Stimulated activated CD8-positive, alpha-beta memory T cell treated with anti-CD3 and anti-CD28 coated beads, Interleukin-4, amount 100 ng/mL, for 48 hours (primary cell): ENCODE measurements at regions not wholly inside any gene's neighbourhood (a gene's known extent, or its start where the extent isn't known, plus 50 kb on each side); places are given as distances from the start of the nearest gene placed in this dataset.

Experiments
- DNase-seq: peaks from one replicate; pipeline ENCODE4 v3.0.0-alpha.2; 2020

DNA sequence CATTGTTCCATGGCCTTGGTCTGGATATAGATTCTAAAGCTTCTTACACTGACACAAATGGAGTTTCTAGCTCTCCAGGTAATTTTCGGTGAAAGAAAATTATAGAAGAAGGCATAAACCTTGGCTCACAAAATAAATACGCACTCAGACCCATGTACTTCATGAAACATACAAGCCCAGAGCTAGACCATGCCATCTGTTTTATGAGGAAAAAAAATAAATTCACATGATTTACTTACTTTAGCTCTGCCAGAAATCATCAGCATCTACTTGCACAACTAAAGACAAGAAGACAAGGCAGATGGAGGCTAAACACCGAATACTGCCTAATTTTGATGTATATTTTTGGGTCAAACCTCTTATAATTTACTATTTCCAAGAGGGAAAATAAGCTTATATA, 197.4 kb upstream of the KLF14 start:
- no peak for DNase-seq

DNA sequence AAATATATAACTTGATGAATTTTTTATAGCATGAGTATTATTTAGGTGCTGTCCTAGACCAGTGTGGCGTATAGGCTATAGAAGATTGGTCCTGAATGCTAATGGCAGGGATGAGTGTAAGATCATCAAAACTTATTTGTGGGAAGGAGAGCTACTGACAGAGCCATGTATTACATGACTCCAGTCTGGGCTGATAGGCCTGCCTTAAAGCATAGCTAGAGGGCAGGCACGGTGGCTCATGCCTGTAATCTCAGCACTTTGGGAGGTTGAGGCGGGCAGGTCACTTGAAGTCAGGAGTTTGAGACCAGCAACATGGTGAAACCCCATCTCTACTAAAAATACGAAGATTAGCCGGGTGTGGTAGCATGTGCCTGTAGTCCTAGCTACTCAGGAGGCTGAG, 198.1 kb upstream of the KLF14 start:
- no peak for DNase-seq

DNA sequence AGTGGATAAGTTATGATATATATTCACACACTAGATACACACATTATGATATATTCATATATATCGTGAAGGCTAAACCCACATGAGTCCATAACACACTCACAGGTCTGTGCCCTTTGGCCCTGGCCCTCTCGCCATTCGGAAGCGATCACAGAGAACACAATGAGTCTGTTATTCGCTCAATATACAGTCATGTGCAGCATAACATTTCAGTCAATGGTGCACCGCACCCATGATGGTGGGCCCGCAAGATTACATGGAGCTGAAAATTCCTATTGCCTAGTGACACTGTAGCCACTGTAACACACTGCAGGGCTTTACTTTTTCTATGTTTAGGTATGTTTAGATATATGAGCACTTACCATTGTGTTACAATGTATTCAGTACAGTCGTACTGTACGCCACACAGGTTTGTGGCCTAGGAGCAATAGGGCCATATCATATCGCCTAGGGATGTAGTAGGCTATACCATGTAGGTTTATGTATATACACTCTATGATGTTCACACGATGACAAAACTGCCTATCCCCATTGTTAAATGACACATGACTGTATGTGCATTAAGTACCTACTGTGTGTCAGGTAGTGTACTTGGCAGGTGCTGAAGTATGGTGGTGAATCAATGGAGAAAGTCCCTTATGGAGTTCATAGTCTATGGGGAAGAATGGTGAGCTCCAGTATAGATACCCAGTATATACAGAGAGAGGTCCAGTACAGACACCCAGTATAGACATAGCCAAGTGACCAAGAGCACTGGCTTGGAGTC, 198.8 kb upstream of the KLF14 start:
- DNase-seq: no peak

DNA sequence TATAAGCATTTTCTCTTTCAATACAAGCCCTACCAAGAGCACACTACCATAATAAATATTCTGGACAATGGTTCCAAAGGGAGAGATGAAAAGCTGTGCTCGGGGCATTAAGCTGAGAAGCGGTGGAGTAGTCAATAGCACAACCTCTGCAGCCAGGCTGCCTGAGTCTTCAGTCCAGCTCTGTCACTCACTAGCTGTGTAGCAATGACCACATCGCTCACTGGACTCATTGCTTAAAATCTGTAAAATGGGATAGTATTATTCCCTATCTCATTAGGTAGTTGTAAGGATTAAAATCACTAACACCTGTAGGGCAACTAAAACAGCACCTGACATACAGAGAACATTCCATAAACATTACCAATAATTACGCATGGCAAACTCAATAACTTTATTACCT, 199.9 kb upstream of the KLF14 start:
- DNase-seq: no peak

DNA sequence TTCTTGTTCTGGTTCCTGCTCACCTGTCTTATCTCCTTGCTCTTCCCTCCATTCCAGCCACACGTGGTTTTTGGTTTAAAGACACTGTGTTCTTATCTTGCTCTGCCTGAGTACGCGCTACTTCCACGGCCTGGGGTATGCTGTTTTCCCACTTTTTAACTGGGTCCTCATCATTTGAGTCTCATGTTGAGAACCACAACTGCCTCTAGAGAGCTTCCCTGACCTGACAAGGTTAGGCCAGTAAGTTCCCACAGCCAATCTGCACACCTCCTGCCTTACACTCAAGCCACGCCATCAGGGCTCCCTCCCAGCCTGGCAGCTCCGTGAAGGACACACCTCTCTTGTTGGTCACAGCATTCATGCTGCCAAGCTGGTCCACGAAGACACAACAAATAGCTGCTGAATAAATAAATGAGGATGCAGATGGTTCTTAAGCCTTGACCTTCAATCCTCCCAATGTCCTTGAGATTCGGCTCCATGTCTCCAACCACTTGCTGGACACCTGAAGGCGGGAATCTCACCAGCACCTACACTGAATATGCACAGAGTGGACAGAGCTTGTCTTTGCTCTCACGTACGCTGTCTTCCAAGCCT, 201.7 kb upstream of the KLF14 start:
- DNase-seq: no peak

DNA sequence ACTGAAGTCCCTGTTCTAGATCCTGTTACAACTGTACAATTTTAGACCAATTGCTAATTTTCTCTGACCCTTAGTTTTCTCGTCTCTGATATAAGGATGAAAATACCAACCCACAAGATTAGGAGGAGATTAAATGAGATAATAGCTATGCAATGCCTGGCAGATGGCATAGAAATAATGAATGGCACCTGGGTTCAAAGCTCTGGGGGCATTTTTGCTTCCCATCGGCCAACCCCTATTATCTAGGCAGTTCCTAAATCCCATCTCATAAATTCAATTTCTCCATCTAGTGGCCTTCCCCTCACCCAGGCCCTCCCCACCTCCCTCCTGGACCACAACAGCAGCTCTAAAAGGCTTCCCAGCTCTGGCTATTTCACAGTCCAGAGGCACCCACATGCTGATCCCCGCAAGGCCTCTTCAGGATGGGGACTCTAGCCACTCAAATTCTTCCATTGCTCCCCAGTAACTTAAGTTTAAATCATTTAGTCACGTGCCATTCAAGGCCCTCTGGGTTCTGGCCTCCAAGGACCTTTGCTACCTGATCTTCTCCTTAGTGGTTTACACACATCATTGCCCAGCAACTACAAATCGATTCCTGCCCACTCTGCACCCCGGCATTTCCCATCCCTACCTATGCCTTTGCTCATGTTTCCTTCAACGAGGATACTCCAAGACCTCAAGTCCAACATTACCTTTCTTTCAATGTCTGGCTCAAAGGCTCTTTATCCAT, 202.4 kb upstream of the KLF14 start:
- no peak for DNase-seq

DNA sequence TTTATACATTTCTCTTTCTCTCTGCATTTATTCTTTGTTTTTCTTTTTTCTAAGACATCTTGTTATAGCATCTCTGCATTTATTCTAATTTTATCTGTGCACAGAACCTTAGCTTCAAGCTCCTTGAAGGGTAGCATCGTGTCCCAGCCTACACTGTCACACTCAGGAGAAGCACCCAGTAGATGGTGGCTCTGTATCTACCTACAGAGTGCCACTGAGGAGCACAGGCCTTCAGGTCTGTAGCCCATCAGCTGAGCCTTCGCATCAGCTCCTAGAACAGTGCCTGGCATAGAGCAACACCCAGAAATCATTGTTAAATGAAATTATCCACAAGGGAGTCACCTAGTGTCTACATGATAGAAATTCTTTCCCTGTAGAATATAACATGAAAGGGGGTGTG, 203.0 kb upstream of the KLF14 start:
- no peak for DNase-seq

DNA sequence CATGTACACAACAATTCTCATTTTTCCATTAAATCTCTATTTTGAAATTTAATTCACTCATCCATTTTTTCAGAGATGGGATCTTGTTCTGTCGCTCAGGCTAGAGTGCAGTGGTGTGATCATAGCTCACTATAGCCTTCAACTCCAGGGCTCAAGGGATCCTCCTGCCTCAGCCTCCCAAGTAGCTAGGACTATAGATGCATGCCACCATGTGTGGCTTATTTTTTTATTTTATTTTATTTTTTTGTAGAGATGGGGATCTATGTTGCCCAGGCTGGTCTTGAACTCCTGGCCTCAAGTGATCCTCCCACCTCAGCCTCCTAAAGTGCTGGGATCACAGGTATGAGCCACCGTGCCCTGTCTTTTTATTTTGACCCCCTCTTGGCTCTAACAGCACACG, 203.8 kb upstream of the KLF14 start:
- DNase-seq: no peak

DNA sequence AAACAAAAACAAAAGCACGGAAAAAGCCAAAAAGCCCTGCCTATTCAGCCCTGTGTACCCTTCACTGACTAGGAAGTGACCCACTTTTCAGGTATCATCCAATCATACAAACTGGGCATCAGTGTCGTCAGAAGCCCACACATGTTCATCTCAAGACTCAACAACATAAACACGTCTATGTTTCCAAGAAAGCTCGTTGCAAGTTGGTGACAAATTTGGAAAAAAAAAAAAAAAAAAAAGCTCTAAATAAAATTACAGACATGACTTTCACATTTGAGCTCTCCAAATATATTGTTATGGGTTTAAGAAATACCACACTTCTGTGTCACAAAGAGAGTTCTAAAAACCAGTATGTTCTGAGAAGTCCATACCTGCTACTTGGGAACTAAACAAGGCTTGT, 204.7 kb upstream of the KLF14 start:
- no peak for DNase-seq

DNA sequence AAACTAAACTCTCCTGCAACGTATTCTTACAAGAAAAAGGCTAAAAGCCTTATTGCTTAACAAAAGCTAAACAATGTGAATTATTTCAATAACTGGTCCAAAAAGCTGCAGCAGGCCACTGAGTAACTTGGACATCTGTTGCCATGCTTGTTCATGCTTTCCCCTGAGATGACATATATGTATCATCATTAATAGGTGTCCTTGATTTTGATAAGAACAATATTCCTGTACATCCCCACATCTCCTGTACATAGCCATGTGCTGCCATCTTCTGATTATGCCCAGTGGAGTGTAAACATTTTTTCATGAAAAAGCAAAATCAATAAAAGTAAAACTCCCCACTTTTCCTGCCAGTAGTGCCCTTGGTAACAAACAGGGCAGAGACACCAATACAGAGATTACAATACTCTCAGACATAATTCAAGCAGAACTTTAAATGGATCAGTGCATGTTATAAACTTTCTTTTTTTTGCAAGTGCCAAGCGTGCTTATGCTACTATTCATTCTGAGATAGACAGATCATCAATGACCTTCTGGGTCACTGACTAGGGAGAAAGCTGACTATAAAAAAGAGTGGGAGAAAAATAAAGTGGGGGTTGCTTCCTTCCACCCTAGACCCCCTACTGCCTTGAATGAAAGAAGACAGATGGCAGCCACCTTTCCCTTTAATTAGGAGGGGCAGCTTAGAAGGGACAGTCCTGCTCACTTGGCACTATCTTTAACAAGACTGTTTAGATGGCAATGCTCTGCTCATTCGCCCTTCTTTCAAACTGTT, 205.5 kb upstream of the KLF14 start:
- no peak for DNase-seq

DNA sequence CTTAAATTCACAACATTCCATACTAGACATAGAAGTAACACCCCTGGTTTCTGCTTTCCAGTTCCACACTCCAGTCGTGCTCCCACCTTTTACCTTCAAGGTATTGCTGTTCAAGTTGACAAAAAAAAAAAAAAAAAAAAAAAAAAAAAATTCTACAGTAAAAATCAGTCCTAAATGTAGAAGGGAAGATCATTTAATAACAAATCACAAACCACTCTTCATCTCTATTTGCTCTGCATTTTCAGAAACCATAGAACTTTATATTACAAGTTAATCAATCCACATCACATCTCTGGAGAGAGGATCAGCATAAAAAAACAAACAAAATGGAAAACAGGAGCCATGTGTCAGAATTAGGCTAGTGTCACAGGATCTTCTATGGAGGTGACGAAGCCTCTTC, 206.3 kb upstream of the KLF14 start:
- no peak for DNase-seq

DNA sequence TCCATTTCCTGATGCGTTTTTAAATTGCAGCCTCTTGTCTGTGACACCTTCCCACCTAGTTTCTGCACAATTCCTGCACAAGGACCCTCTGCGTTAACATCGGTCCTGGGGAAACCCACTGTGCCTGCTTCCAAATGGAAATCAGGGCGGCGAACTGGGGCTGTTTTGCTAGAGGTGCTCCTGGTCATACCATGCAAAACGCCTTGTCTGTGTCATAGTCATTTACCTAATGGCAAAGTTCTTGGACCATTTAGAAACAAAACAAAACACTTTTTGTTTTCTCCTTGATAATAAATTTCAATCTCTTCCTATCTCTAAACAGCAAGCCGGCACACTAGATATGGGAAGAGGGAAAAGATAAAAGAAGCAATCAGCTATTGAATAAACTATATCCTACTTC, 206.9 kb upstream of the KLF14 start:
- DNase-seq: no peak

DNA sequence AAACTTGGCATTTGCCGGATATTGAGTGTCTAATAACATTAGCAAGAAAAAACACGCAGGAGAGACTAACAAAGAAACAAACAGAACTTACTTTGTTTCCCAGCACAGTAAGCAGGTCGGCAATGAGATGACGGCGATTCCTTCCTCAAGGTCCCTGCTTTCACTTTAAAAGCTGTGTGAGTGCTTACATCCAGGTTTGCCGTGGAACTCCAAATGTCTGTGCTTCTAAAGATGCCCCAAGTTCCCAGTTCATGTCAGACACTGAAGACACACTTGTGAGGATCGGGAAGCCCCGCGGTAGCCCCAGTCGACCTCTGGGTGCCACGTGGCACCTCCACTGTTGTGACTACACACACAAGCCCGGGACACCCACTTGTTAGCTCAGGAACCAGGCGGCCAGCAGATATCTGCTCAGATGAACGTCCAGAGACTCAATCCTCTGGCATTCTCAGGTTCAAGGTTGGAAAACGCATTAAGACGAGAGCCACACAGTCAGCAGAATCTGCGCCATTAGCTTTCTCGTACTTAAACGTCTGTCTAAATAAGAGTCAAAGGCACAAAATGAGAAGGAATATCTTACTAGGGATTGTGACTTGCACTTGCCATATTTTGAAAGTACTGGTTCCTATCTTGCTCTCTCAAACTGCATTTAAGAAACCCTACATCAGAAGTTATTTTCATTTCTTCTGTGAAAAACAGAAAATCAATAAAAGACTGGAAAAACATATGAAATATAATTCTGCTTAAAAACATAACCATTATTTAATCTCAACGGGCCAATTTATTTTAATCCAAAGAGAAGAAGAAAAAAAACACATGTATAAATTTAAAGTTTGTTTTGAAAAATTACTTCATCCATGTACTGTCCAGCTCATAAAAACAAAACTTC, 207.6 kb upstream of the KLF14 start:
- no peak for DNase-seq

DNA sequence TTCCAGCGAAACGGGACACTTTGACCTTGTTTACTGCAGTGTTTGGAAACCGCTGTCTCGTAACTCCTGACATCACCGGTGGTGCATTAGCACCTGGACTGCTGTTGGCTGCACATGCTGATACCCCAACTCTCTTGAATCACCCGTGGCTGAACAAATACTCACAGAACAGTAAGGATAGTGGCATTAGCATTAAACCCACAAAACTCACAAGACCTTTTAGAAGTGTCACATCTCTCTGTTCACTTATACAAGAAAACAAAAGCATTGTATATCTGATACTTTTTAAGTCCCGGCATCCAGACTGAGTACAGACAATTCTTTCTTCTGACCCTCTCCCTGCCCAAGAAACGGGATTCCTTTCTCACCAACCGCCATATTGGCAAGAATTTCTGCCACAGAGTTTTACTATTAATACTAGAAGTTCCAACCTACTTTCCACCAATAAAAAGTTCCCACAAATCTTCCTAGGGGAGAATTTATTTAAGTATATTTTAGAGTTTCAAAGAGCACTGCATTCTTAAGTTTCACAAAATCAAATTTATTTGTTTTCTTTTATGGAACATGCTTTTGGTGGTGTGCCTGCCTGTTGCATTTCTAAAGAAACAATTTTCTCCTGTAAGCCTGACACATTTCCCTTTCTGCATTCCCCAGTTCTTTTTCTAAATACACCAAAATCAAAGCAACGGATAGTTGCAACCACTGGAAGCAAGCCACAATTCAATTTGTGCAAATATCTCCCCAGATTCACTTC, 208.4 kb upstream of the KLF14 start:
- DNase-seq: no peak

DNA sequence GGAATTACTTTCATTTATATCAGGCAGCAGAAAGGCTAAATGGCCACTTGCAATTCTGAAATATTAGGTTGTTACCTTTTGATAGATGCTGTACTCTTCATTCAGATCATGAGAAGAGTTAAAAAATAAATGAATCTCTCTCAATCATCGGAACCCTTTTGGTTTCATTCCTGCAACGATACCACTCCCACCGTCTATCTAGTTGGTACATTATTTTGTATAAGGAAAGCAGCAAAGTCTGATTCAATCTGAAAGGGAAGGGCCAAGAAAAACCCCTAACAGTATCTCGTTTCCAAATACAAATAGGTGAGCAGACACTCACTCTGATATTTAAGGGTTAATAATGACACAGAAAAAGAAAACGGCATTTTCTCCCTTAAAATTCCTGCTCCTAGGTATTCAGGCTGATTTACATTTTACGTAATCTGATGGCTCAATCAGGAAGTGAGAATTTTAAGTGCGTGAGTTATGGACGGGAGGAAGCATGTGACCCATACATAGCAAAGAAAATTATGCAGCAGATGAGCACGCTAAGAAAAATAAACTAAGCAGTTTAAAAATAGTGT, 209.4 kb upstream of the KLF14 start:
- no peak for DNase-seq

DNA sequence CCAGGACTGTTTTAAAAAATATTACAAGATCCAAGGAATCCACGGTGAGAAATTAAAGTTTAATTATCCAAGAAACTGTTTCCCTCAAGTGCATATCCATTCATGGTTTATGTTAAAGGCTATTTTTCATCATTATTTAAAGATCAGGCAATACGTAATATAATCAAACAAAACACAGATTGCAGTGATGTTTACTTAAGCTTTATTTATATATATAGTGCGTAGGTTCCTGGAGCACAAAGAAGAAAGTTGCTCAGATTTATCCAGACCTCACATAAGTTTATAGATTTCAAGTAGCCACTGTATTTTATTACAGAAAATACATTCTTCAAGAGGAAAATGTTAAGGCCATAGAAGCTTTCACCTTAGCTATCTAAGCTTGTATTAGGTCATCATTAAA, 210.0 kb upstream of the KLF14 start:
- DNase-seq: no peak

DNA sequence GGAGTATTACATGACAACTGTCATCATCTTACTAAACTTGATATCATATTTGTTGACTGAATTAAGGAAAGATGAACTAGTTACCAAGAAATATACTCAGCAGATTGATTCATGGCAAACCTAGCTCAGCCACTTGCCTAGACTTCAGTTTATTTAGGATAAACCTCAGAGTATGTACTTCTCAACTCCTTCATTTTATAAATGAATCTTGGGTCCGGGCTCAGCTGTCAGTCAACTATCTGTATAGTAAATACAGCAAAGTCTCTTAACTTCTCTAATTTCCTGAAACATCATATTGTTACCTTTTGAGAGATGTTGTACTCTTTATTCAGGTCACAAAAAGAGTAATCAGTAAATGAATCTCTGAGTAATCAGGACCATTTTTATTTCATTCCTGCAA, 211.0 kb upstream of the KLF14 start:
- no peak for DNase-seq

DNA sequence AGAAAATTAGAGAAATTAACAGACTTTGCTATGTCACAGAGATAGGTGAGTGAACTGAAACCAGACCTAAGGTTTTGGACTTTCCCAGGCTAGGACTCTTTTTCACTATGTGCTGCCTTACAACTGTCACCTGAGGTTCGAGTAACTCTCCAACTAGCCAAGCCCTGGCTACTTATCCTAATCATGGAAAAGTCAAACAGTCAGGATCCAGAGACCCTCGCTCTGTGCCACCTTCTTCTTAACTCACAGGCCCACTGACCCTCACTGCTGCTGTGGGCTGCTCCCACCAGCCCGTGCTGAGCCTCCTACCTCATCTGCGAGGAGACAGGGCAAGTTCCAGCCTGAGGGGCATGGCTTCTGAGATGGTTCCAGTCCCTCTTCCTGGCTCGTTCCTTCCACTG, 211.4 kb upstream of the KLF14 start:
- DNase-seq: no peak

DNA sequence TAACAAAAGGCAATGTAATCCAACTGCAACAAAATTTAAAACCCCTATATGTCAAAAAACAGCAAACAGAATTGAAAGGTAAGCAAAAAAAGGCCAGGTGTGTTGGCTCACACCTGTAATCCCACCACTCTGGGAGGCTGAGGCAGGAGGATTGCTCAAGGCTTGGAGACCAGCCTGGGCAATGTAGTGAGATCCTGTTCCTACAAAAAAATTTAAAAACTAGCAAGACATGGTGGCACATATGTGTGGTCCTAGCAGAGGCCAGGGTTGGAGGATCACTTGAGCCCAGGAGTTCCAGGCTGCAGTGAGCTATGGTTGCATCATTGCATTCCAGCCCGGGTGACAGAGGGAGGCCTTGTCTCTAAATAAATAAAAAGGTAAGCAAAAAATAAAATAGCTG, 212.1 kb upstream of the KLF14 start:
- DNase-seq: no peak

DNA sequence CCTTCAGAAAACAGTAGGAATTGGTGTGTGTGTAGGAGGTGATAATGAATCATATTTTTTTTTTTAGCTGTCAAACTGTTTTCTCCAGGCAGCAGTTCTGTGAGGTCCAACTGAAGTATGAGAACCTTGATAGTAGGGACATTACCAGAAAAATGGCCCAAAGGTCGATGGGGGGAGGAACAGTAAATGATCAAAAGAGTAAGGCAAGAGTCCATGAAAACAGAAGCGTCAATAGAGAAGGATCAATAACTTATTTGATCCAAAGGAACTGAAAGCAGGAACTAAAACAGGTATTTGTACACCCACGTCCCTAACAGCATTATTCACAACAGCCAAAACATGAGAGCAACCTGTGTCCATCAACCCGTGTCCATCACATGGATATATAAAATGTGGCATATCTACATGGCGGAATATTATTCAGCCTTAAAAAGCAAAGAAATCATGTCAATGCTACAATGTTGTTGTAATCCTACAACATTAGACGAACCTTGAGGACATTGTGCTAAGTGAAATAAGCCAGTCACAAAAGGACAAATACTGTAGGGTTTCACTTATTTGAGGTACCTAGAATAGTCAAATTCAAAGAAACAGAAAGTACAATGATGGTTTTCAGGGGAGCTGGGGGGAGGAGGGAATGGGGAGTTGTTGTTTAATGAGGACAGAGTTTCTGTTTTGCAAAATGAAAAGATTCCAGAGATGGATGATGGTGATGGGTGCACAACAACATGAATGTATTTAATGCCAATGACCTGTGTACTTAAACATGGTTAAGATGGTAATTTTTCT, 214.0 kb upstream of the KLF14 start:
- no peak for DNase-seq

DNA sequence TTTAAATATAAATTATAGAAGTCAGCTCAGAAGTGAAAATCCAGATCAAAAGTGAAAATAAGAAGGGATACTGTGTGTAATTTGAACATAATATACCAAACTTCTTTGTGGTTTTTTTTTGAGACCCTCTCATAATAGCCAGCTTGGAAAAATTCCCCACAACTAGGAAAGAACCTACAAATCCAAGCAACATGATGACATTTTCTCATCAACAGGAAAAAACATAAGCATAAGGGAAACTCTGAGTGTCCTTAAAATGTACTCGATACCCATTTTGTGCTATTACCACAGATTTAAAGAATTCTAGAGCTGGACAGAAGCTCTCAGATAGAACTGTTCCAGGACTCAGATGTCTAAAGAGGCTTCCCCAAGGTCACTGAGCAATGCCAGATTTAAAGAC, 214.8 kb upstream of the KLF14 start:
- DNase-seq: no peak
